ENCODE measurements at regions not wholly inside any gene's neighbourhood (a gene's known extent, or its start where the extent isn't known, plus 50 kb on each side); places are given as distances from the start of the nearest gene placed in this dataset.

- TF ChIP-seq CTCF (IDR thresholded peaks at IDR 0.05): no peak
- no peak for TF ChIP-seq POLR2A (IDR thresholded peaks at IDR 0.05)
These were observed 266.2 kb downstream of the ABHD5 start for GRCh38 chr3:43956945-43957344.
